ENCODE measurements at regions not wholly inside any gene's neighbourhood (a gene's known extent, or its start where the extent isn't known, plus 50 kb on each side); places are given as distances from the start of the nearest gene placed in this dataset.

DNA sequence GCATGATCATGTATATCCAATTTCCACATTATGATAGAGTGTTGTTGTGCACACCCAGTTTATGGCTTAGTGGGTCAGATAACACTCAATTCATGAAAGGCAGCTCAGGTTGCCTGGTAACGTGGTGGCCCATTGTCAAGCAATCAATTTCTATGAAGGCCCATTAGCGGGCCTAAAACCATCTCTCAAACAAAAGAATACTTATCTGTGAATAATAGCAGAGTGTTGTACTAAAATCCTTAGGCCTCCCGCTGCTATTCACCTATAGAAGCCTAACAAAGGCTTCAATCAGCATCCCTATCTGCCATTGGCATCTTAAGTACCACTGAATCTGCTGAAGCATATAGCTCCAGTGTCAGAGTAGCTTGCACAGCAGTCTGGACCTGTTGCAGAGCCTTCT, 849.6 kb upstream of the POU3F4 start:
- Histone ChIP-seq H4K20me1 (replicated peaks; ENCODE audit: control insufficient read depth, extremely low read depth, insufficient read depth, low read length) (no peaks in the 10 kb centered on the region), H2AFZ (ENCODE audit: low read depth, low read length) (no peak overlapping the region), H3K79me2 (ENCODE audit: control insufficient read depth, insufficient read depth, low read length) (no peaks in the 10 kb centered on the region), H3K9ac (replicated peaks; ENCODE audit: extremely low read depth, insufficient read depth, low read length) (no peak overlapping the region), H3K27me3 (ENCODE audit: control insufficient read depth in 2 of 2, insufficient read depth in 2 of 2, low read length in 2 of 2) (no peaks in the 10 kb centered on the region), H3K4me1 (ENCODE audit: control insufficient read depth, extremely low read depth, insufficient read depth, low read length) (no peaks in the 10 kb centered on the region), H3K36me3 (ENCODE audit: control insufficient read depth in 2 of 2, extremely low read depth in 1 of 2, insufficient read depth in 2 of 2, low read length in 2 of 2) (no peaks in the 10 kb centered on the region), H3K27ac (ENCODE audit: insufficient read depth, low read depth, low read length) (no peak overlapping the region), H3K9me3 (replicated peaks; ENCODE audit: control insufficient read depth, insufficient read depth, low read length) (no peaks in the 10 kb centered on the region), H3K4me2 (ENCODE audit: insufficient read depth, low read length) (no peak overlapping the region), H3K4me3 (replicated peaks in 1 of 3; ENCODE audit: insufficient read depth in 1 of 3, low read depth in 1 of 3, low read length in 3 of 3) (no peak overlapping the region), H3K9me1 (replicated peaks; ENCODE audit: control insufficient read depth, extremely low read depth, insufficient read depth, low read length) (no peaks in the 10 kb centered on the region)
- dilution Hi-C loops (cut with MboI; ENCODE audit: extremely low pct_ligation_motif_present, low sequenced_read_pairs) (no loop called here), intact Hi-C loops (cut with micrococcal nuclease) (no loop called here)
- no TSS peak for BruUV-seq (replicated peaks)
- no peak for TF ChIP-seq JUN (IDR thresholded peaks at IDR 0.05; ENCODE audit: borderline replicate concordance, insufficient read depth, insufficient read length, low read depth)
- TF ChIP-seq POLR2A (IDR thresholded peaks at IDR 0.05; ENCODE audit: low read depth, low read length), result no peak
- TF ChIP-seq CTCF (IDR thresholded peaks at IDR 0.05; ENCODE audit: extremely low read depth in 1 of 2, insufficient read depth in 1 of 2, low read depth in 1 of 2, low read length in 2 of 2), result no peak
- no peak for TF ChIP-seq POLR2AphosphoS5 (IDR thresholded peaks at IDR 0.05; ENCODE audit: insufficient read depth, low read depth, low read length)
- TF ChIP-seq EZH2 (IDR thresholded peaks at IDR 0.05; ENCODE audit: borderline replicate concordance, low read depth, low read length, severe bottlenecking), result no peak
- no peak for DNase-seq (ENCODE audit: low read depth, low spot score)
- FAIRE-seq, result no peak
- CTCF ChIA-PET, result no interaction called here
- POLR2A ChIA-PET, result no interaction called here

GRCh38 chrX:82666355-82666754, 841.7 kb upstream of the POU3F4 start:
- H4K20me1 ChIP-seq (replicated peaks; ENCODE audit: control insufficient read depth, extremely low read depth, insufficient read depth, low read length), result no peaks in the 10 kb centered on the region
- H3K79me2 ChIP-seq (ENCODE audit: control insufficient read depth, insufficient read depth, low read length), result no peaks in the 10 kb centered on the region
- H2AFZ ChIP-seq (ENCODE audit: low read depth, low read length), result no peak overlapping the region
- CTCF ChIA-PET, result no interaction called here
- H3K27ac ChIP-seq (ENCODE audit: insufficient read depth, low read depth, low read length), result no peak overlapping the region
- TF ChIP-seq GATA2 (IDR thresholded peaks at IDR 0.05; ENCODE audit: insufficient read depth, insufficient read length, low read depth, low read length) (no peak), MYC (IDR thresholded peaks at IDR 0.05; ENCODE audit: low read depth, low read length) (no peak), POLR2A (IDR thresholded peaks at IDR 0.05; ENCODE audit: low read depth, low read length) (no peak), FOS (IDR thresholded peaks at IDR 0.05; ENCODE audit: borderline replicate concordance, insufficient read depth, low read length) (no peak), POLR2AphosphoS5 (IDR thresholded peaks at IDR 0.05; ENCODE audit: insufficient read depth, low read depth, low read length) (no peak), EZH2 (IDR thresholded peaks at IDR 0.05; ENCODE audit: borderline replicate concordance, low read depth, low read length, severe bottlenecking) (no peak), CTCF (IDR thresholded peaks at IDR 0.05; ENCODE audit: extremely low read depth in 1 of 2, insufficient read depth in 1 of 2, low read depth in 1 of 2, low read length in 2 of 2) (no peak), JUN (IDR thresholded peaks at IDR 0.05; ENCODE audit: borderline replicate concordance, insufficient read depth, insufficient read length, low read depth) (no peak)
- TF ChIP-seq, protein P1, sequence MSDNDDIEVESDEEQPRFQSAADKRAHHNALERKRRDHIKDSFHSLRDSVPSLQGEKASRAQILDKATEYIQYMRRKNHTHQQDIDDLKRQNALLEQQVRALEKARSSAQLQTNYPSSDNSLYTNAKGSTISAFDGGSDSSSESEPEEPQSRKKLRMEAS (IDR thresholded peaks at IDR 0.05; ENCODE audit: insufficient read depth, insufficient read length), result no peak
- dilution Hi-C loops (cut with MboI; ENCODE audit: extremely low pct_ligation_motif_present, low sequenced_read_pairs) (no loop called here), intact Hi-C loops (cut with micrococcal nuclease) (no loop called here)
- FAIRE-seq, result no peak
- POLR2A ChIA-PET, result no interaction called here
- no peak for DNase-seq (ENCODE audit: low read depth, low spot score)
- H3K9ac ChIP-seq (replicated peaks; ENCODE audit: extremely low read depth, insufficient read depth, low read length), result no peak overlapping the region
- no peaks in the 10 kb centered on the region for H3K27me3 ChIP-seq (ENCODE audit: control insufficient read depth in 2 of 2, insufficient read depth in 2 of 2, low read length in 2 of 2)
- H3K4me1 ChIP-seq (ENCODE audit: control insufficient read depth, extremely low read depth, insufficient read depth, low read length), result no peaks in the 10 kb centered on the region
- no peaks in the 10 kb centered on the region for H3K9me1 ChIP-seq (replicated peaks; ENCODE audit: control insufficient read depth, extremely low read depth, insufficient read depth, low read length)
- no peaks in the 10 kb centered on the region for H3K36me3 ChIP-seq (ENCODE audit: control insufficient read depth in 2 of 2, extremely low read depth in 1 of 2, insufficient read depth in 2 of 2, low read length in 2 of 2)
- no peaks in the 10 kb centered on the region for H3K9me3 ChIP-seq (replicated peaks; ENCODE audit: control insufficient read depth, insufficient read depth, low read length)
- H3K4me2 ChIP-seq (ENCODE audit: insufficient read depth, low read length), result no peak overlapping the region
- no peak overlapping the region for H3K4me3 ChIP-seq (replicated peaks in 1 of 3; ENCODE audit: insufficient read depth in 1 of 3, low read depth in 1 of 3, low read length in 3 of 3)
- no TSS peak for BruUV-seq (replicated peaks)

All from endothelial cell of umbilical vein (primary cell).